GM23248 (cell line): ENCODE measurements at regions not wholly inside any gene's neighbourhood (a gene's known extent, or its start where the extent isn't known, plus 50 kb on each side); places are given as distances from the start of the nearest gene placed in this dataset.

Experiments used
- EZH2 ChIP-seq: fragments of 200-600 bp; sonication (generic); IDR thresholded peaks from 2 replicates; pipeline ENCODE4 v1.6.1; 2018; ENCODE audit warnings: antibody characterized with exemption, mild to moderate bottlenecking; ENCODE audit not compliant: insufficient read depth, poor library complexity, severe bottlenecking
- EZH2phosphoT487 ChIP-seq: fragments of 200-600 bp; sonication (generic); IDR thresholded peaks from 2 replicates; pipeline ENCODE4 v1.6.1; 2018; ENCODE audit warnings: antibody characterized with exemption, moderate library complexity, mild to moderate bottlenecking, low read depth; ENCODE audit not compliant: insufficient read depth

DNA sequence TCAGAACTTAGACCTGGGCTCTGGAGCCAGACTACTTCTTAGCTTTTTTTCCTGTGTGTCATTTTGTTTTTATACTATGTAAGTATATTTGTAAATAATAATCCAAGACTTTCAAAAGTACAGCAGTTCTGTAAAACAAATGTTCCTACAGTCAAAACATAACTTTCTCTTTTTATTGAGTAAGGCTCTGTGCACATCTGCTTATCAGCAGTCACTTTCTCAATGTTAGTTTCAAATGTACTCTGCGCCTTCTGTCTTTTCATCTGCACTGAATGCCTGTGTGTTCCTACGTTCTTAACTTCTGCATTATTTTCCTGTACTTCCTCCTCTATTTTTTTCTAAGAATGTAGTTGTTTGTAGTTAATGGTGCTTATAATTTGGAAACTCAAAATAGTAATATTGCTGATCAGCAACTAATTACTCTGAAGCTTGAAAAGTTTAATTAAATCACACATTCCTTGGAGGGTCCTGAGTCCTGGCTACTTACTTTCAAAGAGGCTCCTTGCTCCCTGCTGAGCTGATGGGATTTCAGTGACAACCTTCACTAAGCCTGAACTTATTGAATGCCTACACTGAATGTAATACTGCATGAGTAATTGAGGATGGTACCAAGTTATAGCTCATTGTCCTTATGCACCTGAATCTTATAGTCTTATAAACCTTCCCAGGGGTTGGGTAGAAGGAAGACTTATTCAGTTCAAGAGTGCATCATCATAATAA, 329.9 kb downstream of the KCNJ2 start:
- no peak for TF ChIP-seq EZH2phosphoT487
- no peak for TF ChIP-seq EZH2
